ENCODE measurements at regions not wholly inside any gene's neighbourhood (a gene's known extent, or its start where the extent isn't known, plus 50 kb on each side); places are given as distances from the start of the nearest gene placed in this dataset.
"Not testable (repeated sequence)": the region's sequence is repeated elsewhere in the genome, so short reads cannot be mapped to it uniquely, and the experiment has no call there.

GRCh38 chr6:20263059-20263458 lies 50.8 kb upstream of the MBOAT1 start:
- DNase-seq (ENCODE audit: low spot score) (no peak), ATAC-seq (no peak)

- ATAC-seq (no peak), DNase-seq (ENCODE audit: low spot score) (no peak)
These were observed 53.6 kb upstream of the MBOAT1 start for GRCh38 chr6:20265842-20266241.

GRCh38 chr6:20266851-20267608 lies 54.8 kb upstream of the MBOAT1 start:
- no peak for ATAC-seq
- no peak for DNase-seq (ENCODE audit: low spot score)

- ATAC-seq, result no peak
- no peak for DNase-seq (ENCODE audit: low spot score)
These were observed 56.9 kb upstream of the MBOAT1 start for GRCh38 chr6:20269181-20269580.

GRCh38 chr6:20271818-20272217 lies 59.5 kb upstream of the MBOAT1 start:
- DNase-seq (ENCODE audit: low spot score), result no peak

GRCh38 chr6:20274137-20274536 lies 61.9 kb upstream of the MBOAT1 start:
- ATAC-seq (no peak), DNase-seq (ENCODE audit: low spot score) (no peak)

More at GRCh38 chr6:20271818-20272217, 59.5 kb upstream of the MBOAT1 start:
- ATAC-seq, result no peak

- not testable (repeated sequence) for DNase-seq (ENCODE audit: low spot score)
These were observed 63.6 kb upstream of the MBOAT1 start for GRCh38 chr6:20275837-20276236.

GRCh38 chr6:20277724-20278123 lies 65.5 kb upstream of the MBOAT1 start:
- not testable (repeated sequence) for ATAC-seq; DNase-seq (ENCODE audit: low spot score)

More at GRCh38 chr6:20275837-20276236, 63.6 kb upstream of the MBOAT1 start:
- ATAC-seq, result not testable (repeated sequence)

- no peak for ATAC-seq
- DNase-seq (ENCODE audit: low spot score), result no peak
These were observed 66.8 kb upstream of the MBOAT1 start for GRCh38 chr6:20279051-20279450.

GRCh38 chr6:20279608-20280287 lies 67.5 kb upstream of the MBOAT1 start:
- no peak for ATAC-seq
- no peak for DNase-seq (ENCODE audit: low spot score)

- ATAC-seq, result no peak
- DNase-seq (ENCODE audit: low spot score), result no peak
These were observed 68.0 kb upstream of the MBOAT1 start for GRCh38 chr6:20280288-20280621.

- ATAC-seq, result no peak
- no peak for DNase-seq (ENCODE audit: low spot score)
These were observed 72.4 kb upstream of the MBOAT1 start for GRCh38 chr6:20284672-20285071.

GRCh38 chr6:20286968-20287565 lies 74.8 kb upstream of the MBOAT1 start:
- DNase-seq (ENCODE audit: low spot score) (no peak), ATAC-seq (no peak)

GRCh38 chr6:20291764-20292580 lies 79.7 kb upstream of the MBOAT1 start:
- ATAC-seq (peak; percentile 100), DNase-seq (ENCODE audit: low spot score) (peak; percentile 70)

GRCh38 chr6:20292905-20293304 lies 80.6 kb upstream of the MBOAT1 start:
- DNase-seq (ENCODE audit: low spot score), result no peak
- no peak for ATAC-seq

GRCh38 chr6:20301256-20301655 lies 89.0 kb upstream of the MBOAT1 start:
- DNase-seq (ENCODE audit: low spot score) (no peak), ATAC-seq (no peak)

GRCh38 chr6:20302168-20302567 lies 89.9 kb upstream of the MBOAT1 start:
- DNase-seq (ENCODE audit: low spot score) (no peak), ATAC-seq (no peak)

- ATAC-seq, result no peak
- no peak for DNase-seq (ENCODE audit: low spot score)
These were observed 90.5 kb upstream of the MBOAT1 start for GRCh38 chr6:20302702-20303251.

- DNase-seq (ENCODE audit: low spot score) (no peak), ATAC-seq (no peak)
These were observed 94.2 kb upstream of the MBOAT1 start for GRCh38 chr6:20306491-20306890.

- DNase-seq (ENCODE audit: low spot score) (no peak), ATAC-seq (no peak)
These were observed 92.5 kb upstream of the E2F3 start for GRCh38 chr6:20309186-20309585.

GRCh38 chr6:20310185-20310584 lies 91.5 kb upstream of the E2F3 start:
- DNase-seq (ENCODE audit: low spot score), result no peak
- ATAC-seq, result no peak
